ENCODE measurements at regions not wholly inside any gene's neighbourhood (a gene's known extent, or its start where the extent isn't known, plus 50 kb on each side); places are given as distances from the start of the nearest gene placed in this dataset.

- H3K4me3 ChIP-seq (ENCODE audit: low read depth in 2 of 2, low read length in 1 of 2) = no peak overlapping the region
- no peaks in the 10 kb centered on the region for H3K79me2 ChIP-seq (ENCODE audit: insufficient read depth)
- no peaks in the 10 kb centered on the region for H3K9me2 ChIP-seq
- H2AFZ ChIP-seq (ENCODE audit: low read depth) = no peak overlapping the region
- no peaks in the 10 kb centered on the region for H3K4me1 ChIP-seq (ENCODE audit: control insufficient read depth in 1 of 2, insufficient read depth in 2 of 2, low read depth in 1 of 2, low read length in 1 of 2)
- TF ChIP-seq TCF12 (IDR thresholded peaks at IDR 0.05) (no peak), ZBTB33 (IDR thresholded peaks at IDR 0.05; ENCODE audit: borderline replicate concordance, low read depth) (no peak), MXI1 (IDR thresholded peaks at IDR 0.05; ENCODE audit: low read depth, low read length) (no peak), FOSL2 (IDR thresholded peaks at IDR 0.05; ENCODE audit: borderline replicate concordance, low read depth) (no peak), MAX (IDR thresholded peaks at IDR 0.05; ENCODE audit: low read depth) (no peak), SMC3 (IDR thresholded peaks at IDR 0.05; ENCODE audit: low read depth, low read length) (no peak)
- ChIA-PET CTCF (interaction anchor here (1.2 to 1.3 kb wide), 2 partner anchors 88 to 185 kb away, joined by 3 to 4 read pairs; no protein-coding TSS in a partner anchor), POLR2A (no interaction called here)
- H3K4me2 ChIP-seq = no peak overlapping the region
- 9% methylated on average over 7 of the region's 9 CpGs for WGBS (ENCODE audit: low lambda C conversion rate)
- H3K9ac ChIP-seq = no peak overlapping the region
- H4K20me1 ChIP-seq (ENCODE audit: insufficient read depth) = no peaks in the 10 kb centered on the region
- no peak for DNase-seq
- no peaks in the 10 kb centered on the region for H3K36me3 ChIP-seq (replicated peaks in 1 of 2; ENCODE audit: control insufficient read depth in 1 of 2, insufficient read depth in 2 of 2, low read length in 1 of 2)
- H3F3A ChIP-seq (replicated peaks; ENCODE audit: insufficient read depth) = no peaks in the 10 kb centered on the region
- H3K27me3 ChIP-seq (ENCODE audit: insufficient read depth) = no peaks in the 10 kb centered on the region
- H3K27ac ChIP-seq (ENCODE audit: low read depth in 2 of 2, low read length in 1 of 2) = no peak overlapping the region
- no peaks in the 10 kb centered on the region for H3K9me3 ChIP-seq
These were observed 83.2 kb upstream of the MC2R start for GRCh38 chr18:13998571-13998970.

GRCh38 chr18:13993730-13994129 is 78.4 kb upstream of the MC2R start:
- no peak overlapping the region for H3K4me3 ChIP-seq (ENCODE audit: low read depth in 2 of 2, low read length in 1 of 2)
- 0% methylated on average over 5 of the region's 5 CpGs for WGBS (ENCODE audit: low lambda C conversion rate)
- no peak overlapping the region for H2AFZ ChIP-seq (ENCODE audit: low read depth)
- no peaks in the 10 kb centered on the region for H3K36me3 ChIP-seq (replicated peaks in 1 of 2; ENCODE audit: control insufficient read depth in 1 of 2, insufficient read depth in 2 of 2, low read length in 1 of 2)
- ChIA-PET CTCF (no interaction called here), POLR2A (no interaction called here)
- H3K27ac ChIP-seq (ENCODE audit: low read depth in 2 of 2, low read length in 1 of 2) = no peak overlapping the region
- H3K27me3 ChIP-seq (ENCODE audit: insufficient read depth) = no peaks in the 10 kb centered on the region
- H4K20me1 ChIP-seq (ENCODE audit: insufficient read depth) = no peaks in the 10 kb centered on the region
- no peaks in the 10 kb centered on the region for H3K9me3 ChIP-seq
- no peak overlapping the region for H3K4me2 ChIP-seq
- no peaks in the 10 kb centered on the region for H3F3A ChIP-seq (replicated peaks; ENCODE audit: insufficient read depth)
- H3K9me2 ChIP-seq = no peaks in the 10 kb centered on the region
- H3K4me1 ChIP-seq (ENCODE audit: control insufficient read depth in 1 of 2, insufficient read depth in 2 of 2, low read depth in 1 of 2, low read length in 1 of 2) = no peaks in the 10 kb centered on the region
- no peaks in the 10 kb centered on the region for H3K79me2 ChIP-seq (ENCODE audit: insufficient read depth)
- TF ChIP-seq EZH2phosphoT487 (IDR thresholded peaks at IDR 0.05; ENCODE audit: borderline replicate concordance, low read depth) = no peak
- no peak for TF ChIP-seq USF1 (IDR thresholded peaks at IDR 0.05; ENCODE audit: borderline replicate concordance, low read depth)
- TF ChIP-seq MEF2A (IDR thresholded peaks at IDR 0.05; ENCODE audit: borderline replicate concordance, low read depth) = no peak
- TF ChIP-seq CTCF (IDR thresholded peaks at IDR 0.05) = no peak
- no peak for DNase-seq
- H3K9ac ChIP-seq = no peak overlapping the region

Measured in SK-N-SH (cell line).